Liver (tissue), 8 donors: ENCODE measurements at regions not wholly inside any gene's neighbourhood (a gene's known extent, or its start where the extent isn't known, plus 50 kb on each side); places are given as distances from the start of the nearest gene placed in this dataset.

Experiments
- DNase-seq: peaks from one replicate; pipeline ENCODE4 v3.0.0-alpha.2; 2017; ENCODE audit warnings: low spot score
- H3K27ac ChIP-seq, 2 donors: one replicate each; pipeline ENCODE4 v1.7.0; 2013; ENCODE audit warnings: inconsistent platforms in 2 of 2, low read length in 2 of 2, control low read depth in 1 of 2, low read depth in 1 of 2, mild to moderate bottlenecking in 1 of 2
- H3K27me3 ChIP-seq, 4 donors: one replicate each; pipeline versions ENCODE4 v1.6.1 to v1.7.0; 2013; ENCODE audit warnings: low read length in 3 of 4, inconsistent platforms in 1 of 4, mild to moderate bottlenecking in 1 of 4, moderate library complexity in 1 of 4; ENCODE audit not compliant: control insufficient read depth in 4 of 4, insufficient read depth in 4 of 4
- H3K36me3 ChIP-seq, 4 donors: one replicate each; pipeline versions ENCODE4 v1.6.1 to v1.7.0; 2013; ENCODE audit warnings: low read length in 3 of 4, mild to moderate bottlenecking in 3 of 4, low read depth in 1 of 4, moderate library complexity in 1 of 4; ENCODE audit not compliant: control insufficient read depth in 4 of 4, insufficient read depth in 3 of 4
- H3K4me1 ChIP-seq, 4 donors: one replicate each; pipeline versions ENCODE4 v1.6.1 to v1.7.0; 2013; ENCODE audit warnings: low read length in 3 of 4, mild to moderate bottlenecking in 3 of 4, moderate library complexity in 1 of 4; ENCODE audit not compliant: control insufficient read depth in 4 of 4, insufficient read depth in 4 of 4
- H3K4me3 ChIP-seq, 3 donors: one replicate each; pipeline versions ENCODE4 v1.6.1 to v1.7.0; 2013; ENCODE audit warnings: low read length in 3 of 3, control low read depth in 1 of 3, low read depth in 1 of 3, mild to moderate bottlenecking in 1 of 3
- H3K9ac ChIP-seq, 2 donors: one replicate each; pipeline ENCODE4 v1.7.0; 2013; ENCODE audit warnings: low read length in 2 of 2, mild to moderate bottlenecking in 2 of 2, moderate library complexity in 2 of 2, control low read depth in 1 of 2, low read depth in 1 of 2
- H3K9me3 ChIP-seq, 4 donors: one replicate each; pipeline versions ENCODE4 v1.6.1 to v1.7.0; 2013; ENCODE audit warnings: low read length in 3 of 4; ENCODE audit not compliant: control insufficient read depth in 4 of 4
- ATF3 ChIP-seq: IDR thresholded peaks from 2 replicates; pipeline ENCODE4 v1.6.1; 2016; ENCODE audit warnings: antibody characterized with exemption
- CTCF ChIP-seq: fragments of 150-350 bp; IDR thresholded peaks from 2 replicates; pipeline ENCODE4 v1.5.1; 2017; ENCODE audit warnings: improper control_type of control experiment, low read depth, low read length; ENCODE audit not compliant: missing input control
- EGR1 ChIP-seq, 2 donors: IDR thresholded peaks; 2 replicates each; pipeline ENCODE4 v1.6.1; 2016 to 2018; ENCODE audit warnings: antibody characterized with exemption in 2 of 2, low read depth in 2 of 2
- FOXA1 ChIP-seq: IDR thresholded peaks from 2 replicates; pipeline ENCODE4 v1.6.1; 2016; ENCODE audit warnings: antibody characterized with exemption
- FOXA2 ChIP-seq: IDR thresholded peaks from 2 replicates; pipeline ENCODE4 v1.6.1; 2016; ENCODE audit warnings: antibody characterized with exemption
- GABPA ChIP-seq, 2 donors: IDR thresholded peaks in 1 of 2; conservative IDR thresholded peaks in 1 of 2; 2 replicates each; pipeline ENCODE4 v1.6.1; 2016; ENCODE audit warnings: antibody characterized with exemption in 2 of 2, mild to moderate bottlenecking in 1 of 2, moderate library complexity in 1 of 2
- HNF4A ChIP-seq, 2 donors: conservative IDR thresholded peaks; 2 replicates each; pipeline ENCODE4 v1.6.1; 2016; ENCODE audit warnings: antibody characterized with exemption in 2 of 2, mild to moderate bottlenecking in 2 of 2
- HNF4G ChIP-seq: IDR thresholded peaks from 2 replicates; pipeline ENCODE4 v1.6.1; 2016; ENCODE audit warnings: antibody characterized with exemption
- JUND ChIP-seq, 2 donors: IDR thresholded peaks; 2 replicates each; pipeline ENCODE4 v1.6.1; 2016; ENCODE audit warnings: antibody characterized with exemption in 2 of 2
- MAX ChIP-seq: IDR thresholded peaks from 2 replicates; pipeline ENCODE4 v1.6.1; 2016; ENCODE audit warnings: antibody characterized with exemption
- NR2F2 ChIP-seq: IDR thresholded peaks from 2 replicates; pipeline ENCODE4 v1.6.1; 2016; ENCODE audit warnings: antibody characterized with exemption
- RAD21 ChIP-seq, 2 donors: IDR thresholded peaks; 2 replicates each; pipeline ENCODE4 v1.6.1; 2016; ENCODE audit warnings: antibody characterized with exemption in 2 of 2, mild to moderate bottlenecking in 2 of 2
- REST ChIP-seq: IDR thresholded peaks from 2 replicates; pipeline ENCODE4 v1.6.1; 2016; ENCODE audit warnings: antibody characterized with exemption, mild to moderate bottlenecking
- RXRA ChIP-seq, 2 donors: IDR thresholded peaks; 2 replicates each; pipeline ENCODE4 v1.6.1; 2017 to 2018; ENCODE audit warnings: antibody characterized with exemption in 2 of 2, mild to moderate bottlenecking in 1 of 2
- SP1 ChIP-seq: IDR thresholded peaks from 2 replicates; pipeline ENCODE4 v1.6.1; 2018; ENCODE audit warnings: antibody characterized with exemption, mild to moderate bottlenecking
- TAF1 ChIP-seq: conservative IDR thresholded peaks from 2 replicates; pipeline ENCODE4 v1.6.1; 2016; ENCODE audit warnings: antibody characterized with exemption, mild to moderate bottlenecking
- ZBTB33 ChIP-seq: IDR thresholded peaks from 2 replicates; pipeline ENCODE4 v1.6.1; 2016; ENCODE audit warnings: antibody characterized with exemption
- WGBS: extraction: QIAGEN DNeasy Blood & Tissue Kit; methylation state at CpG from one replicate; pipeline ENCODE4 v1.1.7; 2013; 5-methylcytosine and 5-hydroxymethylcytosine counted together
- donor health status: healthy.
- donor health status: healthy.
- donor health status: healthy.
- donor health status: healthy.
- donor health status: healthy.

- DNase-seq, result no peak
- Histone ChIP-seq H3K36me3 (no peaks in the 10 kb centered on the region), H3K4me1 (no peaks in the 10 kb centered on the region), H3K27me3 (no peaks in the 10 kb centered on the region), H3K9me3 (no peaks in the 10 kb centered on the region), H3K27ac (no peak overlapping the region), H3K4me3 (no peak overlapping the region), H3K9ac (no peak overlapping the region)
- WGBS, result 68% methylated on average over 1 of the region's 1 CpG
- TF ChIP-seq CTCF (no peak), RXRA (IDR thresholded peaks at IDR 0.05) (no peak), TAF1 (no peak), HNF4G (no peak), MAX (no peak), REST (no peak), EGR1 (IDR thresholded peaks at IDR 0.05; ENCODE audit: low read depth in 2 of 2) (no peak), ZBTB33 (no peak), SP1 (no peak), FOXA1 (no peak), FOXA2 (no peak)
Measured at GRCh38 chr4:20529691-20530090, 170.6 kb upstream of the PACRGL start.

- H3K9me3 ChIP-seq, result no peaks in the 10 kb centered on the region
- H3K9ac ChIP-seq, result no peak overlapping the region
- no peaks in the 10 kb centered on the region for H3K4me1 ChIP-seq
- H3K36me3 ChIP-seq, result no peaks in the 10 kb centered on the region
- no peaks in the 10 kb centered on the region for H3K27me3 ChIP-seq
- 91% methylated on average over 3 of the region's 3 CpGs for WGBS
- no peak for DNase-seq
- H3K4me3 ChIP-seq, result no peak overlapping the region
- H3K27ac ChIP-seq, result no peak overlapping the region
- TF ChIP-seq GABPA (IDR thresholded peaks at IDR 0.05 in 1 of 2, conservative IDR thresholded peaks at IDR 0.05 in 1 of 2), result no peak
- TF ChIP-seq FOXA2, result no peak
- no peak for TF ChIP-seq NR2F2
- no peak for TF ChIP-seq SP1
- TF ChIP-seq FOXA1, result no peak
- no peak for TF ChIP-seq ZBTB33
- TF ChIP-seq MAX, result no peak
- no peak for TF ChIP-seq JUND (IDR thresholded peaks at IDR 0.05)
- TF ChIP-seq HNF4A (conservative IDR thresholded peaks at IDR 0.05), result no peak
- TF ChIP-seq TAF1, result no peak
- TF ChIP-seq ATF3, result no peak
- no peak for TF ChIP-seq REST
- TF ChIP-seq RAD21 (IDR thresholded peaks at IDR 0.05), result no peak
Measured at GRCh38 chr4:20532116-20532790, 168.0 kb upstream of the PACRGL start.
